22Rv1 (cell line): ENCODE measurements at regions not wholly inside any gene's neighbourhood (a gene's known extent, or its start where the extent isn't known, plus 50 kb on each side); places are given as distances from the start of the nearest gene placed in this dataset.

Experiments used
- CTCF ChIP-seq: fragments of 450-650 bp; IDR thresholded peaks from 2 replicates; pipeline ENCODE4 v1.5.1; 2017; ENCODE audit warnings: mild to moderate bottlenecking
- ZFX ChIP-seq: fragments of 450-650 bp; IDR thresholded peaks from 2 replicates; pipeline ENCODE4 v1.6.1; 2017; ENCODE audit warnings: antibody characterized with exemption, borderline replicate concordance

GRCh38 chr4:132132433-132132832 is 1016.7 kb upstream of the PCDH10 start:
- no peak for TF ChIP-seq CTCF
- no peak for TF ChIP-seq ZFX
